Right renal pelvis (tissue), 4 donors: ENCODE measurements at regions not wholly inside any gene's neighbourhood (a gene's known extent, or its start where the extent isn't known, plus 50 kb on each side); places are given as distances from the start of the nearest gene placed in this dataset.
"Not testable (repeated sequence)": the region's sequence is repeated elsewhere in the genome, so short reads cannot be mapped to it uniquely, and the experiment has no call there.

ENCODE experiments used
- DNase-seq, 4 donors: peaks; one replicate each; pipeline ENCODE4 v3.0.0-alpha.2; 2013; ENCODE audit warnings: low read depth in 4 of 4, low spot score in 3 of 4, missing footprints in 1 of 4

GRCh38 chr13:85142351-85142927 lies 656.8 kb downstream of the SLITRK6 start:
- no peak for DNase-seq

- no peak for DNase-seq
Observed at GRCh38 chr13:85141401-85141800, 657.8 kb downstream of the SLITRK6 start.

- no peak for DNase-seq
Observed at GRCh38 chr13:85140192-85140591, 659.0 kb downstream of the SLITRK6 start.

GRCh38 chr13:85137516-85137915 lies 661.7 kb downstream of the SLITRK6 start:
- no peak for DNase-seq

- no peak for DNase-seq
Observed at GRCh38 chr13:85132986-85133385, 666.2 kb downstream of the SLITRK6 start.

- DNase-seq: not testable (repeated sequence)
Observed at GRCh38 chr13:85123501-85123900, 675.7 kb downstream of the SLITRK6 start.

GRCh38 chr13:85108356-85108755 lies 690.9 kb downstream of the SLITRK6 start:
- no peak for DNase-seq

- no peak for DNase-seq
Observed at GRCh38 chr13:85099245-85099644, 700.0 kb downstream of the SLITRK6 start.

GRCh38 chr13:85095418-85096272 lies 703.6 kb downstream of the SLITRK6 start:
- DNase-seq: no peak

- DNase-seq: no peak
Observed at GRCh38 chr13:85093808-85094207, 705.4 kb downstream of the SLITRK6 start.

GRCh38 chr13:85091631-85092234 lies 707.5 kb downstream of the SLITRK6 start:
- DNase-seq: no peak

- no peak for DNase-seq
Observed at GRCh38 chr13:85089186-85089585, 710.0 kb downstream of the SLITRK6 start.

- DNase-seq: no peak
Observed at GRCh38 chr13:85080691-85081090, 718.5 kb downstream of the SLITRK6 start.

GRCh38 chr13:85076343-85076742 lies 722.9 kb downstream of the SLITRK6 start:
- DNase-seq: no peak

GRCh38 chr13:85074543-85075313 lies 724.5 kb downstream of the SLITRK6 start:
- no peak for DNase-seq

GRCh38 chr13:85068231-85068630 lies 731.0 kb downstream of the SLITRK6 start:
- no peak for DNase-seq

- no peak for DNase-seq
Observed at GRCh38 chr13:85040215-85040614, 759.0 kb downstream of the SLITRK6 start.

- DNase-seq: no peak
Observed at GRCh38 chr13:85031771-85032170, 767.4 kb downstream of the SLITRK6 start.

GRCh38 chr13:85028035-85028434 lies 771.2 kb downstream of the SLITRK6 start:
- DNase-seq: no peak

GRCh38 chr13:85019121-85019520 lies 780.1 kb downstream of the SLITRK6 start:
- DNase-seq: no peak

- DNase-seq: no peak
Observed at GRCh38 chr13:85013006-85013405, 786.2 kb downstream of the SLITRK6 start.
